ENCODE measurements at regions not wholly inside any gene's neighbourhood (a gene's known extent, or its start where the extent isn't known, plus 50 kb on each side); places are given as distances from the start of the nearest gene placed in this dataset.

DNA sequence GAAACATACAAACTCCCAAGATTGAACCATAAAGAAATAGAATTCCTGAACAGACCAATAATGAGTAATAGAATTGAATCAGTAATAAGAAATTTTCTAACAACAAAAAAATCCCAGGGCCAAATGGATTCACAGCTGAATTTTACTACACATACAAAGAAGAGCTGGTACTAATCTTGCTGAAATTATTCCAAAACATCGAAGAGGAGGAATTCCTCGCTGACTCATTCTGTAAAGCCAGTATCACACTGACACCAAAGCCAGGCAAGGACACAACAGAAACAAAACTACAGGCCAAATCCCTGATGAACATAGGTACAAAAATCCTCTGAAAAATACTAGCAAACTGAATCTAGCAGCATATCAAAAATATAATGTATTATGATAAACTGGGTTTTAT, 367.8 kb upstream of the CLEC14A start:
- H4K20me1 ChIP-seq (replicated peaks in 1 of 2; ENCODE audit: control insufficient read depth in 1 of 2, insufficient read depth in 2 of 2, low read length in 2 of 2): no peaks in the 10 kb centered on the region
- FAIRE-seq: no peak
- H2BK120ac ChIP-seq (replicated peaks; ENCODE audit: low read depth, low read length): no peak overlapping the region
- no peaks in the 10 kb centered on the region for H3K36me3 ChIP-seq (ENCODE audit: control insufficient read depth in 2 of 4, insufficient read depth in 4 of 4, low read length in 3 of 4)
- DNase-seq (ENCODE audit: low read depth in 1 of 2, low spot score in 2 of 2): no peak
- no peak overlapping the region for H2BK5ac ChIP-seq (ENCODE audit: low read depth, low read length)
- H2BK20ac ChIP-seq (ENCODE audit: low read length): no peak overlapping the region
- H2BK15ac ChIP-seq (ENCODE audit: low read length): no peak overlapping the region
- H3K4me3 ChIP-seq (ENCODE audit: extremely low read depth in 1 of 4, insufficient read depth in 2 of 4, low read depth in 3 of 4, low read length in 4 of 4): no peak overlapping the region
- no peak overlapping the region for H3K27ac ChIP-seq (ENCODE audit: low read depth, low read length)
- H3K4me1 ChIP-seq (replicated peaks in 1 of 4; ENCODE audit: control insufficient read depth in 3 of 4, insufficient read depth in 4 of 4, low read length in 3 of 4): no peaks in the 10 kb centered on the region
- H4K8ac ChIP-seq (ENCODE audit: extremely low read depth, insufficient read depth, low read length): no peak overlapping the region
- no peak overlapping the region for H3K4ac ChIP-seq (replicated peaks; ENCODE audit: insufficient read length, low read depth, low read length)
- POLR2A ChIA-PET (ENCODE audit: partially characterized antibody): no interaction called here
- H2BK12ac ChIP-seq (ENCODE audit: low read depth, low read length): no peak overlapping the region
- no peaks in the 10 kb centered on the region for H3K79me2 ChIP-seq (ENCODE audit: control insufficient read depth in 1 of 2, insufficient read depth in 2 of 2, low read length in 2 of 2)
- H3K56ac ChIP-seq (replicated peaks; ENCODE audit: insufficient read length, low read depth, low read length): no peak overlapping the region
- H3K9ac ChIP-seq (replicated peaks in 1 of 4; ENCODE audit: extremely low read depth in 1 of 4, low read depth in 3 of 4, low read length in 3 of 4): no peak overlapping the region
- no peak overlapping the region for H4K91ac ChIP-seq (replicated peaks; ENCODE audit: insufficient read length, low read length)
- no peak overlapping the region for H2AFZ ChIP-seq (ENCODE audit: low read length)
- no peak overlapping the region for H3K23ac ChIP-seq (ENCODE audit: insufficient read length)
- H2AK5ac ChIP-seq (ENCODE audit: low read depth, low read length): no peak overlapping the region
- H3K4me2 ChIP-seq (ENCODE audit: insufficient read depth in 1 of 2, low read depth in 2 of 2, low read length in 2 of 2): no peak overlapping the region
- peaks cover 5 to 18% of the 10 kb centered on the region in 2 experiments for H3K9me3 ChIP-seq (ENCODE audit: insufficient read depth in 2 of 2, low read depth in 1 of 2, low read length in 1 of 2)
- H3K18ac ChIP-seq (ENCODE audit: extremely low read depth, low read length): no peak overlapping the region
- no peak overlapping the region for H3K14ac ChIP-seq (ENCODE audit: insufficient read length)
- CTCF ChIA-PET (ENCODE audit: partially characterized antibody): interaction anchor here (1.2 to 3.3 kb wide), 2 partner anchors 19 to 22 kb away, joined by 3 to 15 read pairs; no protein-coding TSS in a partner anchor
- no peaks in the 10 kb centered on the region for H3K27me3 ChIP-seq (replicated peaks in 1 of 4; ENCODE audit: control insufficient read depth in 3 of 4, extremely low read depth in 1 of 4, insufficient read depth in 3 of 4, low read length in 3 of 4)
- no peaks in the 10 kb centered on the region for H3K23me2 ChIP-seq (ENCODE audit: low read depth, low read length)
- H3K79me1 ChIP-seq (ENCODE audit: low read depth, low read length): no peaks in the 10 kb centered on the region
- 100% methylated on average over 2 of the region's 2 CpGs; no CpG with 5 or more reads in 1 of the 2 experiments for WGBS, 2 experiments (ENCODE audit: extremely low coverage in 1 of 2, insufficient coverage in 1 of 2, insufficient read length in 1 of 2, insufficient replicate concordance in 2 of 2, low coverage in 1 of 2, low lambda C conversion rate in 2 of 2, missing lambda C conversion rate in 1 of 2)
- no peak overlapping the region for H4K5ac ChIP-seq (ENCODE audit: insufficient read length, low read depth, low read length)
- TF ChIP-seq POLR2A (IDR thresholded peaks at IDR 0.05; ENCODE audit: control extremely low read depth in 1 of 2, low read depth in 2 of 2, low read length in 2 of 2) (no peak), CHD2 (IDR thresholded peaks at IDR 0.05; ENCODE audit: low read length) (no peak), KDM1A (IDR thresholded peaks at IDR 0.05; ENCODE audit: borderline replicate concordance, low read length) (no peak), CREB1 (IDR thresholded peaks at IDR 0.05) (no peak), JUND (IDR thresholded peaks at IDR 0.05; ENCODE audit: low read length) (no peak), BRCA1 (IDR thresholded peaks at IDR 0.05; ENCODE audit: low read depth, low read length) (no peak), GABPA (IDR thresholded peaks at IDR 0.05; ENCODE audit: borderline replicate concordance, insufficient read depth, low read length) (no peak), HDAC6 (IDR thresholded peaks at IDR 0.05; ENCODE audit: low read depth, low read length) (no peak), SAP30 (IDR thresholded peaks at IDR 0.05; ENCODE audit: insufficient read depth, insufficient replicate concordance, low read length) (no peak), PHF8 (conservative IDR thresholded peaks at IDR 0.05; ENCODE audit: low read depth, low read length) (no peak), NRF1 (IDR thresholded peaks at IDR 0.05; ENCODE audit: low read depth, low read length) (no peak)
- TF ChIP-seq, protein P1, sequence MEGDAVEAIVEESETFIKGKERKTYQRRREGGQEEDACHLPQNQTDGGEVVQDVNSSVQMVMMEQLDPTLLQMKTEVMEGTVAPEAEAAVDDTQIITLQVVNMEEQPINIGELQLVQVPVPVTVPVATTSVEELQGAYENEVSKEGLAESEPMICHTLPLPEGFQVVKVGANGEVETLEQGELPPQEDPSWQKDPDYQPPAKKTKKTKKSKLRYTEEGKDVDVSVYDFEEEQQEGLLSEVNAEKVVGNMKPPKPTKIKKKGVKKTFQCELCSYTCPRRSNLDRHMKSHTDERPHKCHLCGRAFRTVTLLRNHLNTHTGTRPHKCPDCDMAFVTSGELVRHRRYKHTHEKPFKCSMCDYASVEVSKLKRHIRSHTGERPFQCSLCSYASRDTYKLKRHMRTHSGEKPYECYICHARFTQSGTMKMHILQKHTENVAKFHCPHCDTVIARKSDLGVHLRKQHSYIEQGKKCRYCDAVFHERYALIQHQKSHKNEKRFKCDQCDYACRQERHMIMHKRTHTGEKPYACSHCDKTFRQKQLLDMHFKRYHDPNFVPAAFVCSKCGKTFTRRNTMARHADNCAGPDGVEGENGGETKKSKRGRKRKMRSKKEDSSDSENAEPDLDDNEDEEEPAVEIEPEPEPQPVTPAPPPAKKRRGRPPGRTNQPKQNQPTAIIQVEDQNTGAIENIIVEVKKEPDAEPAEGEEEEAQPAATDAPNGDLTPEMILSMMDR (IDR thresholded peaks at IDR 0.05; ENCODE audit: control extremely low read depth in 1 of 3, insufficient read depth in 1 of 3, low read depth in 1 of 3, low read length in 3 of 3): no peak
- TF ChIP-seq, protein P2, sequence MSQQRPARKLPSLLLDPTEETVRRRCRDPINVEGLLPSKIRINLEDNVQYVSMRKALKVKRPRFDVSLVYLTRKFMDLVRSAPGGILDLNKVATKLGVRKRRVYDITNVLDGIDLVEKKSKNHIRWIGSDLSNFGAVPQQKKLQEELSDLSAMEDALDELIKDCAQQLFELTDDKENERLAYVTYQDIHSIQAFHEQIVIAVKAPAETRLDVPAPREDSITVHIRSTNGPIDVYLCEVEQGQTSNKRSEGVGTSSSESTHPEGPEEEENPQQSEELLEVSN (IDR thresholded peaks at IDR 0.05): no peak

All from H1 (cell line).